ENCODE measurements at regions not wholly inside any gene's neighbourhood (a gene's known extent, or its start where the extent isn't known, plus 50 kb on each side); places are given as distances from the start of the nearest gene placed in this dataset.

GRCh38 chr14:44283836-44284235 lies 223.2 kb downstream of the FSCB start:
- TF ChIP-seq ZNF704 (CRISPR knock-in tag; IDR thresholded peaks at IDR 0.05; ENCODE audit: borderline replicate concordance) (no peak), CTCF (CRISPR knock-in tag; IDR thresholded peaks at IDR 0.05) (no peak), BRD4 (CRISPR knock-in tag; IDR thresholded peaks at IDR 0.05) (no peak), THAP7 (CRISPR knock-in tag; IDR thresholded peaks at IDR 0.05) (no peak), TGIF2 (CRISPR knock-in tag; IDR thresholded peaks at IDR 0.05) (no peak), ZNF7 (CRISPR knock-in tag; IDR thresholded peaks at IDR 0.05) (no peak), ZBTB44 (CRISPR knock-in tag; IDR thresholded peaks at IDR 0.05) (no peak), XBP1 (CRISPR knock-in tag; IDR thresholded peaks at IDR 0.05) (no peak), RXRA (CRISPR knock-in tag; IDR thresholded peaks at IDR 0.05) (no peak), KDM1A (CRISPR knock-in tag; IDR thresholded peaks at IDR 0.05) (no peak), SP1 (IDR thresholded peaks at IDR 0.05) (no peak), SP1 (CRISPR knock-in tag; IDR thresholded peaks at IDR 0.05) (no peak)
